ENCODE measurements at regions not wholly inside any gene's neighbourhood (a gene's known extent, or its start where the extent isn't known, plus 50 kb on each side); places are given as distances from the start of the nearest gene placed in this dataset.

- Histone ChIP-seq H3K27me3 (ENCODE audit: low read depth, low read length) (no peaks in the 10 kb centered on the region), H3K4me3 (ENCODE audit: low read depth in 1 of 2, low read length in 2 of 2) (no peak overlapping the region), H3K36me3 (ENCODE audit: control insufficient read depth in 1 of 2, insufficient read depth in 2 of 2, low read length in 2 of 2) (no peaks in the 10 kb centered on the region), H3K27ac (ENCODE audit: low read length) (no peak overlapping the region), H3K9me3 (ENCODE audit: control insufficient read depth in 1 of 2, low read length in 2 of 2) (no peaks in the 10 kb centered on the region), H3K4me1 (ENCODE audit: control insufficient read depth in 1 of 2, insufficient read depth in 2 of 2, low read length in 2 of 2) (no peaks in the 10 kb centered on the region)
These were observed 286.2 kb upstream of the STT3B start for GRCh38 chr3:31246293-31247062.

DNA sequence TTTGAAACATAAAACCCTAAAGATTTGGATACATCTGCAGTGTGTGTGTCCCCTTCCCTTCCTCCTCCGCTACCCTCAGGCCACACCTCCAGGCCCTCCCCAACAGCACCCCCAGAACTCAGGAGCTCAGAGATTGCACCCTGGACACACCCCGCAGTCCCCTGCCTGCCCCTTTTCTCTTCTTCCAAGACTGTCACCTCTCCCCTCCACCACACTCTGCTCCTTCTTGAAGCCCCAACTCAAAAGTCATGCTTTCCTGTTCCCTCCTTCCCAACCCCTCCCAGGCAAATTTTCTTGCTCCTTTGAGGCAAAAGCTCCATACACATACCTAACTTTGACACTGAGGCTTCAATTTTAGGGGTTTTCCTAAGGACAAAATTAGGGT lies 285.7 kb upstream of the STT3B start:
- Histone ChIP-seq H3K4me3 (ENCODE audit: low read depth in 1 of 2, low read length in 2 of 2) (no peak overlapping the region), H3K9me3 (ENCODE audit: control insufficient read depth in 1 of 2, low read length in 2 of 2) (no peaks in the 10 kb centered on the region), H3K36me3 (ENCODE audit: control insufficient read depth in 1 of 2, insufficient read depth in 2 of 2, low read length in 2 of 2) (no peaks in the 10 kb centered on the region), H3K4me1 (ENCODE audit: control insufficient read depth in 1 of 2, insufficient read depth in 2 of 2, low read length in 2 of 2) (no peaks in the 10 kb centered on the region), H3K27me3 (ENCODE audit: low read depth, low read length) (no peaks in the 10 kb centered on the region), H3K27ac (ENCODE audit: low read length) (no peak overlapping the region)

DNA sequence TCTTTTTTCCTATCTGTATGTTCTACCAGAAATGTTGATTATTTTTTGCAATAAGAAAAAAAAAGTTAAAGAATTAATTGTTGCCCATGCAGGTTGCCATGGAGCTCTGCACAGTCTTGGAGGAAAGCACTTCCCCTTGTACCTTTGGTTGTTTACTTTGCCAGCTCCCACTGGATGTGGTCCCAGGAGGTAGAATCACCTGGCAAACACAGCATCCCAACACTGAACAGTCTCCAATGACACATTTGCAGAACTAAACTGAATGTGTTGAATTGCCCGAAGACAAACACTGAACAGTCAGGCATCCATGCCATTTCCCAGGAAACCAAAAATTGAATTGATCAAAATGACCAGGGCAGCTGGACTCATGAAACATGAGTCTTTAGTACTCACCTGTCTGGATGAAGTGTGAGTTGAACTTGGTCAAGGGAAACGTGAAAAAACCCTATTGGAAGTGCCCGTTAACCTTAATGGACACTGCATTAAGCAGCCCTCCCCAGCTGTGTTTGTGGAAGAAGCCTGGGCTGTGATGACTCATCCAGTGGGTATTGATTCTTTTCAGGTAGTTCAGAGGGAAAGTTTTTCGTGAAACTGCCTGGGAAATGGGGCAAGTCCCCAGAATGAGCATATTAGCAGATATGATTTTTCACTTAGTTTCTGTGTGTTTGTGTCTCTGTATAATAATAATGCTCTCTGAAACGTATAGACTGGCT lies 284.7 kb upstream of the STT3B start:
- H3K9me3 ChIP-seq (ENCODE audit: control insufficient read depth in 1 of 2, low read length in 2 of 2): no peaks in the 10 kb centered on the region
- no peaks in the 10 kb centered on the region for H3K27me3 ChIP-seq (ENCODE audit: low read depth, low read length)
- H3K27ac ChIP-seq (ENCODE audit: low read length): no peak overlapping the region
- no peak overlapping the region for H3K4me3 ChIP-seq (ENCODE audit: low read depth in 1 of 2, low read length in 2 of 2)
- H3K36me3 ChIP-seq (ENCODE audit: control insufficient read depth in 1 of 2, insufficient read depth in 2 of 2, low read length in 2 of 2): no peaks in the 10 kb centered on the region
- H3K4me1 ChIP-seq (ENCODE audit: control insufficient read depth in 1 of 2, insufficient read depth in 2 of 2, low read length in 2 of 2): no peaks in the 10 kb centered on the region

- Histone ChIP-seq H3K27ac (ENCODE audit: low read length) (no peak overlapping the region), H3K27me3 (ENCODE audit: low read depth, low read length) (no peaks in the 10 kb centered on the region), H3K9me3 (ENCODE audit: control insufficient read depth in 1 of 2, low read length in 2 of 2) (no peaks in the 10 kb centered on the region), H3K4me3 (ENCODE audit: low read depth in 1 of 2, low read length in 2 of 2) (no peak overlapping the region), H3K36me3 (ENCODE audit: control insufficient read depth in 1 of 2, insufficient read depth in 2 of 2, low read length in 2 of 2) (no peaks in the 10 kb centered on the region), H3K4me1 (ENCODE audit: control insufficient read depth in 1 of 2, insufficient read depth in 2 of 2, low read length in 2 of 2) (no peaks in the 10 kb centered on the region)
These were observed 284.1 kb upstream of the STT3B start for GRCh38 chr3:31248563-31248992.

DNA sequence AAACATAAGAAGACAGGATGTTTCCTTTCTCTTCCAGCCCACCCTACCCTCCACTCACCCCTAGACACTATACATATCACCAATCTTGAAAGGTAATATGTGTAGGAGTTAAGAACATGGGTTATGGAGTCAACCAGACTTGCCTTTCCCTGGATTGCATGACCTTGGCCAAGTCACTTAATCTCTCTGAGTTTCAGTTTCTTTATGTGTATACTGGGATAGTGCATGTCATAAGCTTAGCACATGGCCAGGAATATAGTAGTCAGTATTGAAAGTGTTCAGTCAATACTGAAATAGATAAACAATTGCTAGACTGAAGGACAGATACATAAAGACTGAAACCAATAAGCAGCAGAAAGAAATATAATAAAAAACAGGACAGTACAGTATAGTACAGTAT lies 283.2 kb upstream of the STT3B start:
- no peaks in the 10 kb centered on the region for H3K4me1 ChIP-seq (ENCODE audit: control insufficient read depth in 1 of 2, insufficient read depth in 2 of 2, low read length in 2 of 2)
- no peak overlapping the region for H3K4me3 ChIP-seq (ENCODE audit: low read depth in 1 of 2, low read length in 2 of 2)
- H3K27me3 ChIP-seq (ENCODE audit: low read depth, low read length): no peaks in the 10 kb centered on the region
- no peak overlapping the region for H3K27ac ChIP-seq (ENCODE audit: low read length)
- no peaks in the 10 kb centered on the region for H3K9me3 ChIP-seq (ENCODE audit: control insufficient read depth in 1 of 2, low read length in 2 of 2)
- no peaks in the 10 kb centered on the region for H3K36me3 ChIP-seq (ENCODE audit: control insufficient read depth in 1 of 2, insufficient read depth in 2 of 2, low read length in 2 of 2)

DNA sequence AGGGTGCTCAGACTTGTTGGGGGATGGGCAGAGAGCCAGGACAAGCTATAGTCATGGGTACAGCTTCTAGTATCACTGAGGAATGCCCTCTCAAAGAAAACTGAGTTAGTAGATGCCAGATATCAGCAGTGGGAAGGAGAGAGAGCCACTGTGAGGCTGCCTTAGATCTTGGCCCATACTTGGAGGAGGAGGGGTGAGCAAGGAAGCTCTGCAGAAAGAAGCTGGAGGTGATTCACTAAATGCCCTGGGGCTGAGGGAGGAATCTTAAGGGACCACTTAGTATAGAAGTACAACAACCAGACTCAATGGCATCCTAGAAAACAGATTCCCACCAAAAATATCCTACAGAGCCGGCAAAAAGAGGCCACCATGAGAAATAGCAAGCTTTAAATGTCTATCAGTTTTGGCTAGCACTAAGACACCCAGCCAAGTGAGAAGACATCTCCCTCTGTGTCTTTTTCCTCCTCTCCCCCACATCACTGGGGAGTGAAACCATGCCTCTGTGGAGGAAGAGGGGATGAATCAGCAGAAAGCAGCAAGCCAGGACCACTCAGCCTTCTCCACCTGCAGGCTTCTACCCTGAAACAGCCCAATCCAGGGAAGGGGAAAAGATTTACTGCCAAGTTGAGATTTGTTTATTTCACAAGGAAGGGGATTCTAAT lies 282.5 kb upstream of the STT3B start:
- no peaks in the 10 kb centered on the region for H3K36me3 ChIP-seq (ENCODE audit: control insufficient read depth in 1 of 2, insufficient read depth in 2 of 2, low read length in 2 of 2)
- no peaks in the 10 kb centered on the region for H3K27me3 ChIP-seq (ENCODE audit: low read depth, low read length)
- H3K4me3 ChIP-seq (ENCODE audit: low read depth in 1 of 2, low read length in 2 of 2): no peak overlapping the region
- H3K27ac ChIP-seq (ENCODE audit: low read length): no peak overlapping the region
- H3K4me1 ChIP-seq (ENCODE audit: control insufficient read depth in 1 of 2, insufficient read depth in 2 of 2, low read length in 2 of 2): no peaks in the 10 kb centered on the region
- H3K9me3 ChIP-seq (ENCODE audit: control insufficient read depth in 1 of 2, low read length in 2 of 2): no peaks in the 10 kb centered on the region

DNA sequence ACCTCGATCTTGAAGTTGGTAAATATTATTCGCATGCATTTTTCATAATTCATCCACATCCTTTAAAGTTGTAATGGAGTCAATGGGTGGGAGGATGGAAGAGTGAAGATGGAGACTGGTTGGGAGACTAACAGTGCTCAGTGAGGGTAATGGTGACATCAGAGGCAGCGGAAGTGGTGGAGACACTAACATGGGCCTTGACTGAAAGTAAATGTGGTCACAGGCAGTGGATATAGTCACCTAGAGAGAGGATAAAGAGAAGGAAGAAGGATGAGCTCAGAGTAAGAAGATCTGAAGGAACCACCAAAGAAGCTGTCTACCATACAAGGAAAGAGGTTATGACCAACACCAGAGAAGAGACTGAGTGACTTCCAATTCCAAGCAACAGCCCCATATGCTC lies 281.6 kb upstream of the STT3B start:
- no peaks in the 10 kb centered on the region for H3K27me3 ChIP-seq (ENCODE audit: low read depth, low read length)

GRCh38 chr3:31252216-31253185 lies 280.2 kb upstream of the STT3B start:
- H3K4me1 ChIP-seq (ENCODE audit: control insufficient read depth in 1 of 2, insufficient read depth in 2 of 2, low read length in 2 of 2): no peaks in the 10 kb centered on the region
- H3K9me3 ChIP-seq (ENCODE audit: control insufficient read depth in 1 of 2, low read length in 2 of 2): no peaks in the 10 kb centered on the region
- no peaks in the 10 kb centered on the region for H3K36me3 ChIP-seq (ENCODE audit: control insufficient read depth in 1 of 2, insufficient read depth in 2 of 2, low read length in 2 of 2)
- H3K4me3 ChIP-seq (ENCODE audit: low read depth in 1 of 2, low read length in 2 of 2): no peak overlapping the region
- no peaks in the 10 kb centered on the region for H3K27me3 ChIP-seq (ENCODE audit: low read depth, low read length)
- H3K27ac ChIP-seq (ENCODE audit: low read length): no peak overlapping the region

More for the DNA sequence above, 281.6 kb upstream of the STT3B start:
- H3K27ac ChIP-seq (ENCODE audit: low read length): no peak overlapping the region
- no peak overlapping the region for H3K4me3 ChIP-seq (ENCODE audit: low read depth in 1 of 2, low read length in 2 of 2)
- no peaks in the 10 kb centered on the region for H3K9me3 ChIP-seq (ENCODE audit: control insufficient read depth in 1 of 2, low read length in 2 of 2)
- H3K4me1 ChIP-seq (ENCODE audit: control insufficient read depth in 1 of 2, insufficient read depth in 2 of 2, low read length in 2 of 2): no peaks in the 10 kb centered on the region
- H3K36me3 ChIP-seq (ENCODE audit: control insufficient read depth in 1 of 2, insufficient read depth in 2 of 2, low read length in 2 of 2): no peaks in the 10 kb centered on the region

GRCh38 chr3:31253782-31254181 lies 278.9 kb upstream of the STT3B start:
- no peak overlapping the region for H3K4me3 ChIP-seq (ENCODE audit: low read depth in 1 of 2, low read length in 2 of 2)
- H3K36me3 ChIP-seq (ENCODE audit: control insufficient read depth in 1 of 2, insufficient read depth in 2 of 2, low read length in 2 of 2): no peaks in the 10 kb centered on the region
- H3K4me1 ChIP-seq (ENCODE audit: control insufficient read depth in 1 of 2, insufficient read depth in 2 of 2, low read length in 2 of 2): no peaks in the 10 kb centered on the region
- H3K9me3 ChIP-seq (ENCODE audit: control insufficient read depth in 1 of 2, low read length in 2 of 2): no peaks in the 10 kb centered on the region
- H3K27ac ChIP-seq (ENCODE audit: low read length): no peak overlapping the region
- no peaks in the 10 kb centered on the region for H3K27me3 ChIP-seq (ENCODE audit: low read depth, low read length)

GRCh38 chr3:31254483-31254882 lies 278.2 kb upstream of the STT3B start:
- no peaks in the 10 kb centered on the region for H3K4me1 ChIP-seq (ENCODE audit: control insufficient read depth in 1 of 2, insufficient read depth in 2 of 2, low read length in 2 of 2)
- no peaks in the 10 kb centered on the region for H3K27me3 ChIP-seq (ENCODE audit: low read depth, low read length)
- H3K36me3 ChIP-seq (ENCODE audit: control insufficient read depth in 1 of 2, insufficient read depth in 2 of 2, low read length in 2 of 2): no peaks in the 10 kb centered on the region
- no peak overlapping the region for H3K4me3 ChIP-seq (ENCODE audit: low read depth in 1 of 2, low read length in 2 of 2)
- H3K9me3 ChIP-seq (ENCODE audit: control insufficient read depth in 1 of 2, low read length in 2 of 2): no peaks in the 10 kb centered on the region
- no peak overlapping the region for H3K27ac ChIP-seq (ENCODE audit: low read length)

Data from muscle layer of duodenum (tissue), 2 donors.